ENCODE measurements at regions not wholly inside any gene's neighbourhood (a gene's known extent, or its start where the extent isn't known, plus 50 kb on each side); places are given as distances from the start of the nearest gene placed in this dataset.

DNA sequence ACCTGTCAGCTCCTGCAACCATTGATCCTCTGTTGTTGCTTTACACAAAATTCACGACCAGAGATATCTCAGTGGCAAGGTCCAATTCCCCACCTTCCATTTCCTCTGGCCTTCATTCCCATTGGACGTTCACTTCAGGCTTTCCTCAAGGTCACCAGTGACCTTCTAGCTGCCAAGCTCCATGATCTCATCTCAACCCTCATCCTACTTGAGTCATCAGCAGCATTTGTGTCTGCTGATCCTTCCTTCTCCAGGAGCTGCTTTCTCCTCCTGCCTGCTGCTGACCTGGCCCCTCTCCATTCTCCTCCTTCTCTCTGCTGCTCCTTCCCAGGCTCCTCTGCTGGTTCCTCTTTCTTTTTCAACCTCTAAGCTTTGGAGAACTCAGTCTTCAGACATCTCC lies 66.2 kb upstream of the C10orf90 start:
- POLR2A ChIA-PET: no interaction called here
- FAIRE-seq (no peak), DNase-seq (ENCODE audit: low read depth, low spot score) (no peak)
- no TSS peak for BruUV-seq (replicated peaks)
- Histone ChIP-seq H4K20me1 (replicated peaks; ENCODE audit: control insufficient read depth, extremely low read depth, insufficient read depth, low read length) (no peaks in the 10 kb centered on the region), H3K79me2 (ENCODE audit: control insufficient read depth, insufficient read depth, low read length) (no peaks in the 10 kb centered on the region), H3K9ac (replicated peaks; ENCODE audit: extremely low read depth, insufficient read depth, low read length) (no peak overlapping the region), H2AFZ (ENCODE audit: low read depth, low read length) (no peak overlapping the region), H3K4me1 (ENCODE audit: control insufficient read depth, extremely low read depth, insufficient read depth, low read length) (no peaks in the 10 kb centered on the region), H3K9me3 (replicated peaks; ENCODE audit: control insufficient read depth, insufficient read depth, low read length) (no peaks in the 10 kb centered on the region), H3K4me2 (ENCODE audit: insufficient read depth, low read length) (no peak overlapping the region), H3K4me3 (replicated peaks in 1 of 3; ENCODE audit: insufficient read depth in 1 of 3, low read depth in 1 of 3, low read length in 3 of 3) (no peak overlapping the region), H3K27ac (ENCODE audit: insufficient read depth, low read depth, low read length) (no peak overlapping the region), H3K36me3 (ENCODE audit: control insufficient read depth in 2 of 2, extremely low read depth in 1 of 2, insufficient read depth in 2 of 2, low read length in 2 of 2) (no peaks in the 10 kb centered on the region), H3K27me3 (ENCODE audit: control insufficient read depth in 2 of 2, insufficient read depth in 2 of 2, low read length in 2 of 2) (no peaks in the 10 kb centered on the region), H3K9me1 (replicated peaks; ENCODE audit: control insufficient read depth, extremely low read depth, insufficient read depth, low read length) (no peaks in the 10 kb centered on the region)
- CTCF ChIA-PET: interaction anchor here (1.4 kb wide), 1 partner anchor 13 kb away, joined by 3 read pairs; no protein-coding TSS in a partner anchor
- dilution Hi-C loops (cut with MboI; ENCODE audit: extremely low pct_ligation_motif_present, low sequenced_read_pairs) (no loop called here), intact Hi-C loops (cut with micrococcal nuclease) (no loop called here)
- TF ChIP-seq JUN (IDR thresholded peaks at IDR 0.05; ENCODE audit: borderline replicate concordance, insufficient read depth, insufficient read length, low read depth) (no peak), POLR2AphosphoS5 (IDR thresholded peaks at IDR 0.05; ENCODE audit: insufficient read depth, low read depth, low read length) (no peak), MYC (IDR thresholded peaks at IDR 0.05; ENCODE audit: low read depth, low read length) (no peak), FOS (IDR thresholded peaks at IDR 0.05; ENCODE audit: borderline replicate concordance, insufficient read depth, low read length) (no peak), POLR2A (IDR thresholded peaks at IDR 0.05; ENCODE audit: low read depth, low read length) (no peak), CTCF (IDR thresholded peaks at IDR 0.05; ENCODE audit: extremely low read depth in 1 of 2, insufficient read depth in 1 of 2, low read depth in 1 of 2, low read length in 2 of 2) (no peak), MAX (IDR thresholded peaks at IDR 0.05; ENCODE audit: insufficient read depth, insufficient read length) (no peak), GATA2 (IDR thresholded peaks at IDR 0.05; ENCODE audit: insufficient read depth, insufficient read length, low read depth, low read length) (no peak), EZH2 (IDR thresholded peaks at IDR 0.05; ENCODE audit: borderline replicate concordance, low read depth, low read length, severe bottlenecking) (no peak)

Data from endothelial cell of umbilical vein (primary cell).